GM21717 (cell line): ENCODE measurements at regions not wholly inside any gene's neighbourhood (a gene's known extent, or its start where the extent isn't known, plus 50 kb on each side); places are given as distances from the start of the nearest gene placed in this dataset.
"Not testable (repeated sequence)": the region's sequence is repeated elsewhere in the genome, so short reads cannot be mapped to it uniquely, and the experiment has no call there.

Source experiments
- ATAC-seq: cut with Tn5 transposase; IDR thresholded peaks from one replicate; pipeline ENCODE4 v1.9.1; 2021; ENCODE audit warnings: mild to moderate bottlenecking, moderate library complexity; ENCODE audit not compliant: unreplicated experiment

GRCh38 chr21:5975719-5976118 is 4545.7 kb upstream of the TPTE start:
- not testable (repeated sequence) for ATAC-seq

GRCh38 chr21:5997586-5997985 is 4523.8 kb upstream of the TPTE start:
- not testable (repeated sequence) for ATAC-seq

- ATAC-seq, result not testable (repeated sequence)
Measured at GRCh38 chr21:6015422-6016057, 4505.8 kb upstream of the TPTE start.

GRCh38 chr21:6020460-6020859 is 4500.9 kb upstream of the TPTE start:
- not testable (repeated sequence) for ATAC-seq

- ATAC-seq, result not testable (repeated sequence)
Measured at GRCh38 chr21:6020953-6021716, 4500.2 kb upstream of the TPTE start.

GRCh38 chr21:6021717-6022270 is 4499.6 kb upstream of the TPTE start:
- not testable (repeated sequence) for ATAC-seq

- not testable (repeated sequence) for ATAC-seq
Measured at GRCh38 chr21:6023331-6023730, 4498.1 kb upstream of the TPTE start.

GRCh38 chr21:6025139-6025538 is 4496.2 kb upstream of the TPTE start:
- ATAC-seq, result not testable (repeated sequence)

GRCh38 chr21:6027497-6027896 is 4493.9 kb upstream of the TPTE start:
- ATAC-seq, result not testable (repeated sequence)

- ATAC-seq, result not testable (repeated sequence)
Measured at GRCh38 chr21:6034124-6034678, 4487.2 kb upstream of the TPTE start.

- not testable (repeated sequence) for ATAC-seq
Measured at GRCh38 chr21:6034820-6035473, 4486.4 kb upstream of the TPTE start.

GRCh38 chr21:6035474-6036155 is 4485.8 kb upstream of the TPTE start:
- not testable (repeated sequence) for ATAC-seq

- not testable (repeated sequence) for ATAC-seq
Measured at GRCh38 chr21:6039224-6039623, 4482.2 kb upstream of the TPTE start.

- not testable (repeated sequence) for ATAC-seq
Measured at GRCh38 chr21:6040095-6040494, 4481.3 kb upstream of the TPTE start.

- ATAC-seq, result not testable (repeated sequence)
Measured at GRCh38 chr21:6043430-6044275, 4477.7 kb upstream of the TPTE start.

GRCh38 chr21:6044695-6045094 is 4476.7 kb upstream of the TPTE start:
- not testable (repeated sequence) for ATAC-seq

- not testable (repeated sequence) for ATAC-seq
Measured at GRCh38 chr21:6049930-6050329, 4471.5 kb upstream of the TPTE start.

- not testable (repeated sequence) for ATAC-seq
Measured at GRCh38 chr21:6052109-6052508, 4469.3 kb upstream of the TPTE start.

GRCh38 chr21:6053145-6053544 is 4468.2 kb upstream of the TPTE start:
- not testable (repeated sequence) for ATAC-seq
